AG04450 (cell line): ENCODE measurements at regions not wholly inside any gene's neighbourhood (a gene's known extent, or its start where the extent isn't known, plus 50 kb on each side); places are given as distances from the start of the nearest gene placed in this dataset.

ENCODE experiments used
- CTCF ChIA-PET: fragments of 300-600, 350-600 bp; formaldehyde crosslinking; extraction: SDS; loops from one replicate; lab custom pipeline; 2022; ENCODE audit warnings: antibody characterized with exemption, inconsistent platforms; lab: Charles Lee
- POLR2A ChIA-PET: fragments of 350-600 bp; formaldehyde crosslinking; extraction: SDS; loops from one replicate; lab custom pipeline; 2021; ENCODE audit warnings: antibody characterized with exemption, inconsistent platforms; lab: Yijun Ruan, JAX
- DNase-seq: peaks from one replicate; pipeline ENCODE4 v3.0.0-alpha.2; 2011; ENCODE audit warnings: low read depth, low spot score
- H3K27ac ChIP-seq: one replicate; pipeline ENCODE4 v1.5.1; 2012; ENCODE audit warnings: low read depth, low read length, control low read depth
- H3K27me3 ChIP-seq: one replicate; pipeline ENCODE4 v1.6.0; 2012; ENCODE audit warnings: low read length; ENCODE audit not compliant: control insufficient read depth, insufficient read depth
- H3K4me3 ChIP-seq: 2 replicates; pipeline ENCODE4 v1.5.1; 2011; ENCODE audit warnings: mild to moderate bottlenecking, low read depth, low read length, control low read depth
- H3K9me3 ChIP-seq: 2 replicates; pipeline ENCODE4 v1.5.1; 2012; ENCODE audit warnings: low read length; ENCODE audit not compliant: control insufficient read depth, insufficient read depth
- CTCF ChIP-seq: IDR thresholded peaks from 2 replicates; pipeline ENCODE4 v1.5.1; 2011; ENCODE audit warnings: low read depth, low read length, control low read depth, inconsistent platforms

GRCh38 chr16:82242201-82242600, 72.2 kb upstream of the MPHOSPH6 start:
- ChIA-PET POLR2A (no interaction called here), CTCF (interaction anchor here (6.8 kb wide), 1 partner anchor 21 kb away, joined by 36 read pairs; no protein-coding TSS in a partner anchor)
- Histone ChIP-seq H3K9me3 (no peaks in the 10 kb centered on the region), H3K27ac (no peak overlapping the region), H3K27me3 (peaks cover 3% of the 10 kb centered on the region), H3K4me3 (no peak overlapping the region)
- no peak for DNase-seq
- no peak for TF ChIP-seq CTCF

GRCh38 chr16:82241469-82242052, 71.5 kb upstream of the MPHOSPH6 start:
- no peak overlapping the region for H3K27ac ChIP-seq
- CTCF ChIA-PET: interaction anchor here (2.3 to 6.8 kb wide), 2 partner anchors 11 to 22 kb away, joined by 10 to 36 read pairs; no protein-coding TSS in a partner anchor
- no peak overlapping the region for H3K4me3 ChIP-seq
- peaks cover 3% of the 10 kb centered on the region for H3K27me3 ChIP-seq
- POLR2A ChIA-PET: no interaction called here
- no peaks in the 10 kb centered on the region for H3K9me3 ChIP-seq
- no peak for DNase-seq
- no peak for TF ChIP-seq CTCF

GRCh38 chr16:82240111-82240510, 70.1 kb upstream of the MPHOSPH6 start:
- ChIA-PET CTCF (interaction anchor here (0.9 to 6.8 kb wide), 3 partner anchors 10 to 348 kb away, joined by 3 to 36 read pairs (median 10); no protein-coding TSS in a partner anchor), POLR2A (interaction anchor here (0.7 kb wide), 1 partner anchor 266 kb away, joined by 3 read pairs; no protein-coding TSS in a partner anchor)
- Histone ChIP-seq H3K4me3 (no peak overlapping the region), H3K9me3 (no peaks in the 10 kb centered on the region), H3K27ac (no peak overlapping the region), H3K27me3 (peaks cover 3% of the 10 kb centered on the region)
- no peak for TF ChIP-seq CTCF
- DNase-seq: no peak

- ChIA-PET CTCF (interaction anchor here (1.1 to 1.3 kb wide), 2 partner anchors 27 to 296 kb away, joined by 3 to 4 read pairs; no protein-coding TSS in a partner anchor), POLR2A (no interaction called here)
- no peak for TF ChIP-seq CTCF
- no peak for DNase-seq
- H3K27me3 ChIP-seq: peaks cover 3% of the 10 kb centered on the region
- no peaks in the 10 kb centered on the region for H3K9me3 ChIP-seq
- H3K27ac ChIP-seq: no peak overlapping the region
- no peak overlapping the region for H3K4me3 ChIP-seq
Observed at GRCh38 chr16:82236875-82237274, 66.9 kb upstream of the MPHOSPH6 start.

- Histone ChIP-seq H3K4me3 (no peak overlapping the region), H3K27ac (no peak overlapping the region), H3K9me3 (no peaks in the 10 kb centered on the region), H3K27me3 (peaks cover 3% of the 10 kb centered on the region)
- ChIA-PET CTCF (interaction anchor here (1.1 to 1.3 kb wide), 2 partner anchors 27 to 295 kb away, joined by 3 to 4 read pairs; no protein-coding TSS in a partner anchor), POLR2A (no interaction called here)
- DNase-seq: no peak
- TF ChIP-seq CTCF: no peak
Observed at GRCh38 chr16:82236415-82236814, 66.4 kb upstream of the MPHOSPH6 start.
